MG63 (cell line): ENCODE measurements at regions not wholly inside any gene's neighbourhood (a gene's known extent, or its start where the extent isn't known, plus 50 kb on each side); places are given as distances from the start of the nearest gene placed in this dataset.

Source experiments
- DNase-seq: peaks from one replicate; pipeline ENCODE4 v3.0.0-alpha.2; 2020
- H3K27me3 ChIP-seq: fragments of 250-450 bp; sonication (Bioruptor Pico); 2 replicates; pipeline ENCODE4 v1.5.1; 2020; ENCODE audit warnings: mild to moderate bottlenecking, moderate library complexity
- H3K36me3 ChIP-seq: fragments of 250-450 bp; sonication (Bioruptor Pico); 2 replicates; pipeline ENCODE4 v1.5.1; 2020; ENCODE audit warnings: mild to moderate bottlenecking, moderate library complexity
- H3K4me3 ChIP-seq: fragments of 250-450 bp; sonication (Bioruptor Pico); 2 replicates; pipeline ENCODE4 v1.5.1; 2020; ENCODE audit warnings: mild to moderate bottlenecking, moderate library complexity
- H3K9me3 ChIP-seq: fragments of 250-450 bp; sonication (Bioruptor Pico); 2 replicates; pipeline ENCODE4 v1.5.1; 2020; ENCODE audit warnings: mild to moderate bottlenecking, moderate library complexity

GRCh38 chr4:123107444-123108252 lies 185.3 kb upstream of the NUDT6 start:
- peaks cover 3% of the 10 kb centered on the region; the same call in 1 of the 2 replicates for H3K36me3 ChIP-seq
- H3K4me3 ChIP-seq: no peak overlapping the region
- no peak for DNase-seq
- no peaks in the 10 kb centered on the region for H3K27me3 ChIP-seq
- H3K9me3 ChIP-seq: no peaks in the 10 kb centered on the region

DNA sequence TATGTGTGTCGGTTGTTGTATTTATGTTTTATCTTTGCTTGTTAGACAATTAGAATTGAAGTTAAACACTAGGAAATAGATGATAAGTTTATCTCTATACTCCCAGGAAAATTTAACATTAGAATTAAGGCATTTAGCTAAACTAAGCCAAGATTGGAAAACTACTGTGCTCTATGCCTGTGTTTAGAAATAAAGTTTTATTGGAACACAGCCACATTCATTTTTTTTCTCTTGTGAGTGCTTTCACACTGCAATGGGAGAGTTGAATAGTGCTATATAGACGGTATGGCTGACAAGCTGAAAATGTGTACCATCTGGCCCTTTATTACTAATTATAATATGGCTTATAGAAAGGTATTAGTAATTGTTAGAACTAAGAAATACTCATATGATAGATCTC lies 186.7 kb upstream of the NUDT6 start:
- no peaks in the 10 kb centered on the region for H3K9me3 ChIP-seq
- no peak overlapping the region for H3K4me3 ChIP-seq
- H3K27me3 ChIP-seq: no peaks in the 10 kb centered on the region
- H3K36me3 ChIP-seq: no peaks in the 10 kb centered on the region
- DNase-seq: no peak

- Histone ChIP-seq H3K9me3 (no peaks in the 10 kb centered on the region), H3K36me3 (0 out of 2 replicates have a peak, but pooled peaks cover 2% of the 10 kb centered on the region)
- no peak for DNase-seq
Observed at GRCh38 chr4:123110147-123110546, 187.8 kb upstream of the NUDT6 start.

GRCh38 chr4:123110685-123111084 lies 188.3 kb upstream of the NUDT6 start:
- DNase-seq: no peak
- H3K36me3 ChIP-seq: 0 out of 2 replicates have a peak, but pooled peaks cover 2% of the 10 kb centered on the region

More at GRCh38 chr4:123110147-123110546, 187.8 kb upstream of the NUDT6 start:
- Histone ChIP-seq H3K4me3 (no peak overlapping the region), H3K27me3 (no peaks in the 10 kb centered on the region)

GRCh38 chr4:123113155-123113554 lies 190.8 kb upstream of the NUDT6 start:
- no peak for DNase-seq
- Histone ChIP-seq H3K9me3 (no peaks in the 10 kb centered on the region), H3K27me3 (no peaks in the 10 kb centered on the region), H3K36me3 (0 out of 2 replicates have a peak, but pooled peaks cover 2% of the 10 kb centered on the region), H3K4me3 (no peak overlapping the region)

More at GRCh38 chr4:123110685-123111084, 188.3 kb upstream of the NUDT6 start:
- Histone ChIP-seq H3K9me3 (no peaks in the 10 kb centered on the region), H3K27me3 (no peaks in the 10 kb centered on the region), H3K4me3 (no peak overlapping the region)

DNA sequence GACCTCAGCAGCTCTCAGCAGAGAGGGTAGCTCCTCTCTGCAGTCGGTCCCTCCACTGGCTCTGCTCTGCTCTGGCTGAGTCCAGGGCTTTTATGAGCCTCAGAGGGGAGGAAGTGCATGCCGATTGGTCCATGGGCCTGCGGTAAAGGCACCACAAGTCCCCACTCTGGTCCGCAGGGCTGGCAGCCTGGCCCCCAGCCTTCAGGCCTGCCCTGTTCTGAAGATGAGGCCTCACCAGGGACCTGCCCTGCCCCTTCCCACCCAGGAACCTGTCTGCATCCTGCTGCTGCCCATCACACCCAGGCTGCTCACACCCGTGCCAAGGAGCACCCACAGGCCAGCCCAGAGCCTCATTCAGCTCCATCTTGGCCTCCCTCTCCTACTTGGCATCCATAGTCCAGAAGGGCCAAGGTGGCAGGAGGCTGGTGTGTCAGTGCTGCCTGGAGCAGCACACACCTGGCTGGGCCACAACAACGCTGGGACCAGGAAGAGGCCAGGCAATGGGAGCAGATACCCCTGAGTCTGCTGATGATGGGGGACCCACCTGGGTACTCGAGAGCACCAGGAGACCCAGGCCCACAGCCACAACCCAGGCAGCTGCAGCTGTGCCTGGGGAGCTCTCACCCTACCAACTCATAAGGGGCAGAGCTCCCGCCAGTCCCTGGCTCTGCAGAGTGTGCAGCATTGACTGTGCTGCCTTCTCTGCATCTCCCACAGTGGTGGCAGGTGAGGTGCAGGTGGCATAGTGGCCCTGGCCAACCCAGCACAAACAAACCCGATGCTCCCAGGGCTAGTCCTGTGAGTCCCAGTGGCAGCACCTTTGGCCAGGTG lies 191.9 kb upstream of the NUDT6 start:
- Histone ChIP-seq H3K9me3 (no peaks in the 10 kb centered on the region), H3K36me3 (0 out of 2 replicates have a peak, but pooled peaks cover 2% of the 10 kb centered on the region), H3K4me3 (no peak overlapping the region), H3K27me3 (no peaks in the 10 kb centered on the region)
- no peak for DNase-seq

DNA sequence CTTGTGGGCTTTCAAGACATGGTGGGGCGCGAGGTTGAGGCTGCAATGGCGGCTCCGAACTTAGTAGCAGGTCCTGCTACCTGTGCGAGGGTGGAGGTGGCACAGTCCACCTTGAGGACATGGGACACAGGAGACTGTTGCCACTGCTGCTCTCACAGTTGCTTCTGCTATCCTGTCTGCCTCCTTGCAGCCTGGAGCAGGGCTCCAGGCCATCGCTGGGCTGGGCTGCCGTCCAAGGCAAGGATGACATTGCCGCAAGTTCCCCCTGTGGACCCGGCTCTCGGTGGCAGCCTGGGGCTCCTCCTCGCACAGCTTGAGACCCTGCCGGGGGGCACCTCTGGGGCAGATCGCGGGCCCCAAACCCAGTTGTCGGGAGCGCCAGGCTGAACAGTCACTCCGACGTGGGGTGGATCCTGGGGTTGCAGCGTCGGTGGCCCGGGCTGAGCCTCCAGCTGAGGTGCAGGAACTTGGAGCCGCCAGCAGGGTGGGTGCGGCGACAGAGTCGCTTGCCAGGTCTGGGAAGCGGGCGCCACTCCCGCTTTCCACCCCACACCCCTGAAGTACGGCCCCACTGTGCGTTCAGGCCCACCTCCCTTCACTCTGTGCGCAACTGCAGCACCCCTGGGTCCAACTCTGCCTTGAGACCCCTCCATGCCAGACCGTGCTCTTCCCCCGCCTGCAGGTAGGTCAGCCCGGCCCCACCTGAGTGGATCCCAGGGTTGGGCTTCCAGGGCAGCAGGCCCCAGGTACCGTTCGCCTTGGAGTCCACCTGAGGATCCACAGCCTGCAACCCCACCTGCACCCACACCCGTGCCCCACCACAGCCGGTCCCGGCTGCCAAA lies 192.7 kb upstream of the NUDT6 start:
- DNase-seq: no peak
- Histone ChIP-seq H3K9me3 (no peaks in the 10 kb centered on the region), H3K27me3 (no peaks in the 10 kb centered on the region), H3K4me3 (no peak overlapping the region), H3K36me3 (0 out of 2 replicates have a peak, but pooled peaks cover 2% of the 10 kb centered on the region)

- no peaks in the 10 kb centered on the region for H3K27me3 ChIP-seq
- no peak for DNase-seq
Observed at GRCh38 chr4:123116412-123116811, 194.0 kb upstream of the NUDT6 start.

GRCh38 chr4:123120473-123120872 lies 198.1 kb upstream of the NUDT6 start:
- Histone ChIP-seq H3K9me3 (no peaks in the 10 kb centered on the region), H3K36me3 (no peaks in the 10 kb centered on the region), H3K4me3 (no peak overlapping the region), H3K27me3 (no peaks in the 10 kb centered on the region)
- peak; percentile 16 for DNase-seq

More at GRCh38 chr4:123116412-123116811, 194.0 kb upstream of the NUDT6 start:
- 0 out of 2 replicates have a peak, but pooled peaks cover 2% of the 10 kb centered on the region for H3K36me3 ChIP-seq
- no peaks in the 10 kb centered on the region for H3K9me3 ChIP-seq
- H3K4me3 ChIP-seq: no peak overlapping the region

GRCh38 chr4:123121241-123121907 lies 199.0 kb upstream of the NUDT6 start:
- H3K9me3 ChIP-seq: no peaks in the 10 kb centered on the region
- H3K4me3 ChIP-seq: no peak overlapping the region
- no peaks in the 10 kb centered on the region for H3K36me3 ChIP-seq
- H3K27me3 ChIP-seq: no peaks in the 10 kb centered on the region
- peak; percentile 25 for DNase-seq

DNA sequence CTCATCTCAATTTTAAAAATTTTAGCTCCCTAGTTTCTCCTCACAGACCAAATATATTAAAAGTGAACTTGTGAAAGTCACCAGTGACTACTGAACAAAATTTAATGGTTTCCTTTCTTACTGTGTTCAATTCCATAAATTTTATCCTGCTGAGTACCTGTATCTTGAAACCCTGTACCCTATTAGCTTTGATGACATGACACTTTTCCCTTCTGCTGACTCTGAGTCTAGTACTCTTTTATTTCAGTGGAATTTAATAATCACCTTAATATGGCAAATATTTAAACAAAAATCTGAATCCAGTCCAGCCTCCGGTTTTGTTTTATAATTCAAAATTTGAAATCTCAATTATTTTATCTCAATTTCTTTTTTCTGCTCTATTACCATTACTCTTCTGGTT lies 203.1 kb upstream of the NUDT6 start:
- DNase-seq: no peak

DNA sequence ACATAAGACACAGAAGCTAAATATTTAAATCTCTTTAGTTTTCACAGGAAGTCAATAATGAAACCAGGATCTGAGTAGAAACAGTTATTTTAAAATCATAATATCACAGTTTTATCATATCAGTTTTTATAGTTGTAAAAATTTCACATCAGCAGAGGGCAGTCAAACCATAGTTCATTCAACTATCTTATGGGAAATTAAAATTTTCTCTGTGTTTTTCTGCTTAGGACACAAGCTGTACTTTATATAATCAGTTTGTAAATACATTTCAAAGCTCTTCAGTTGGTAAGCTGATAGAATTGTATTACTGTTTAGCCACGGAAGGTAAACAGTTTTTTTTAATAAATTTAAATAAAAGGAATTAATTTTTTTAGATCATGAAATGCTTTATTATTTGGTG lies 204.8 kb upstream of the NUDT6 start:
- DNase-seq: no peak
- Histone ChIP-seq H3K4me3 (no peak overlapping the region), H3K27me3 (no peaks in the 10 kb centered on the region), H3K9me3 (no peaks in the 10 kb centered on the region), H3K36me3 (no peaks in the 10 kb centered on the region)

More for the DNA sequence above, 203.1 kb upstream of the NUDT6 start:
- Histone ChIP-seq H3K4me3 (no peak overlapping the region), H3K36me3 (no peaks in the 10 kb centered on the region), H3K27me3 (no peaks in the 10 kb centered on the region), H3K9me3 (no peaks in the 10 kb centered on the region)

GRCh38 chr4:123127875-123128274 lies 205.5 kb upstream of the NUDT6 start:
- DNase-seq: no peak
- Histone ChIP-seq H3K9me3 (no peaks in the 10 kb centered on the region), H3K4me3 (no peak overlapping the region), H3K36me3 (no peaks in the 10 kb centered on the region), H3K27me3 (no peaks in the 10 kb centered on the region)

DNA sequence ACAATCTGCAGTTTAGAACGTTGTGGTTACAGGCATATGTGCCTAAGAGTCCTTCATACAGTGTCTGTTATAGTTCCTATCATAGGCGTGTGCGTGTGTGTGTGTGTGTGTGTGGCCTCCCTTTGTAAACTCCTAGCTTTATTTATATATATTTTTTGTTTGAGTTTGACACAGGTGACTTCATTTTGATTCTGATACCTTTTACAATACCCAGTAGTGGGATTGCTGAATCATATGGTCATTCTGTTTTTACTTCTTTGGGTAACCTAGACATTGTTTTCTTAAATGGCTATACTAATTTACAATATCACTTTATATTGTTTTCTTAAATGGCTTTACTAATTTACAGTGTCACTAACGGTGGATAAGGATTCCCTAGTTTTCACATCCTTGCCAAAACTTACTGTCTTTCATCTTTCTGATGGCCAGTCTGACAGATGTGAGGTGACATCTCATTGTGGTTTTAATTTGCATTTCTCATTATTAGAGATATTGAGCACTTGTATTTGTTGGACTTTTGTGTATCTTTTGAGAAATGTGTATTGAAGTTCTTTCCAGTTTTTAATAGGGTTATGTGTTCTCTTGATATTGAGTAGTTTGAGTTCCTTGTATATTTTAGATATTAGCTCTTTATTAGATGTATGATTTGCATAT lies 211.1 kb upstream of the NUDT6 start:
- Histone ChIP-seq H3K9me3 (no peaks in the 10 kb centered on the region), H3K36me3 (no peaks in the 10 kb centered on the region), H3K27me3 (no peaks in the 10 kb centered on the region), H3K4me3 (no peak overlapping the region)
- no peak for DNase-seq

- DNase-seq: no peak
- H3K4me3 ChIP-seq: no peak overlapping the region
- no peaks in the 10 kb centered on the region; the same call in 1 of the 2 replicates for H3K36me3 ChIP-seq
- H3K9me3 ChIP-seq: no peaks in the 10 kb centered on the region
- H3K27me3 ChIP-seq: no peaks in the 10 kb centered on the region
Observed at GRCh38 chr4:123144616-123145015, 222.2 kb upstream of the NUDT6 start.

- H3K36me3 ChIP-seq: no peaks in the 10 kb centered on the region
- no peak for DNase-seq
- H3K27me3 ChIP-seq: no peaks in the 10 kb centered on the region
- H3K4me3 ChIP-seq: no peak overlapping the region
- no peaks in the 10 kb centered on the region for H3K9me3 ChIP-seq
Observed at GRCh38 chr4:123158576-123158975, 236.2 kb upstream of the NUDT6 start.
